ENCODE measurements at regions not wholly inside any gene's neighbourhood (a gene's known extent, or its start where the extent isn't known, plus 50 kb on each side); places are given as distances from the start of the nearest gene placed in this dataset.
A peak's percentile ranks its signal among the peaks of the same experiment; 100 is the strongest.
"Not testable (repeated sequence)": the region's sequence is repeated elsewhere in the genome, so short reads cannot be mapped to it uniquely, and the experiment has no call there.

GRCh38 chrX:22536746-22537304, 264.1 kb downstream of the CBLL2 start:
- DNase-seq, result no peak

DNA sequence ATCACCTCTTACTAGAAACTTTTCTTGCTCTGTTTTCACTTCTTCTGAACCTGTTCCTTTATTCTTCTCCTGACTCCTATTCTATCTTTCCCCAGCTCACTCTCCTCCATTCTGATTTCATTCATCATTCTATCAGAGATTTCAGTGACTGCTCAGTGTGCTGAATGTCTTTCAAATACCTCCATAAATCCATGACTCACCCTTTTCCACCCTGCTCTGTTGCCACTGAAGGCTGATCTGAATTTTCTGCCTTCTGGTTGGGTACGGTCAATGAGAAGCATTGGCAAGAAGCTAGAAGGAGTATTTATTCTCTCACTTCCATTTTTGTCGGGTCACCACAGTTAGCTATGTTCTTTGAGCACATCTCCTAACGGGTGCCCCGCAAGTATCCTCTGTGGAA, 265.9 kb downstream of the CBLL2 start:
- DNase-seq, result no peak

DNA sequence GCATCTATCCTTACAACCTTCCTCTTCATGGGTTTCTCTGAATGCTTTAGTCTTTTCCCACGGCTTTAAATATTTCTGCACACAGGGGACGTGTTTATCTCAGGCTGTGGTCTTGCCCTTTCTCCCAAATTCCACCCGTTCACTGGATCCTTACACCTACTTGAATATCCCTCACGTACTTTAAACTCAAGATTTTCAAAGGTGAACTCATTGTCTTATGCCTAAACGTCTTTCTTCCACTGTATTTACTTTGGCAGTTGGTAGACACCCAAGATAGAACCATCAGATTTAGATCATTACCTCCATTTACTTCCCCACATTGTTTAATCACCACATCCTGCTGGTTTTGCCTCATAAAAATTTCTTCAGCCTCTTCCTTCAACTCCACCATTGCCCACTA, 269.2 kb downstream of the CBLL2 start:
- DNase-seq, result no peak

DNA sequence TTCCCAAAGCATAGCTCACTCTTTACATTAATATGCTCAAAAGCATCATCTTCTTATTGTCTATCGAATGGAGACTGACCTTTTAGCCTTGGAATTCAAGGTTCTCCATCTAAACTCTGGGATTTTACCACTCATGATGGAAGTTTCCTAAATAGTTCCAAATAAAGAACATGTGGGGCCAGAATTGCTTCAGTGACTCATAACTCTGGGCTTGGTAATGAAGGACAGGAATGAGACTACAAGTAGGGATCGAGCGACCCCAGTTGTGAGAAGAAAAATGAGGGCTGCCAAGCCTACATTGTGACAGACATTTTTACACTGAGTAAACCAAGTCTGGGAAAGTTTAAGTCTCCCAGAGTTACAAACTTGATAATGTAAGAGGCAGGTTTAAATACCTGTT, 269.9 kb downstream of the CBLL2 start:
- DNase-seq, result no peak

DNA sequence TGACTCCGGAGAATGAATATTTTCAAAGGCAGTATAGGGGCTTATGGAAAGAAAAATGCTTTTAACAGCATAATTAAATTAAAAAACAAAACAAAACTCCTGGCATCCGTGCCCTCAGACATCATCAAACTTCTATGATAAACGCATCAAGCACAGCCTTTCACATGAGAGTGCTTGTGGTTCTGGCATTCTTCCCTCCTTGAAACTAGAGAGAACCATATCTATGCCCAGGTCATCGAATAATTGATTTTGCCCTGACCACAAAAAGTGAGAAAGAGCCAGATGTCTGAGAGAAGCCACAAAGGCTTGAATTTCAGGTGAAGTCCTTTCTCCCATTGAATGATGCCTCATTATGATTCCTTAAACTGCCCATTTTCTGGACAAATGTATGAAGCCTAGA, 286.8 kb downstream of the CBLL2 start:
- DNase-seq, result peak; percentile 7

- no peak for DNase-seq
These were observed 302.6 kb downstream of the CBLL2 start for GRCh38 chrX:22575161-22575845.

DNA sequence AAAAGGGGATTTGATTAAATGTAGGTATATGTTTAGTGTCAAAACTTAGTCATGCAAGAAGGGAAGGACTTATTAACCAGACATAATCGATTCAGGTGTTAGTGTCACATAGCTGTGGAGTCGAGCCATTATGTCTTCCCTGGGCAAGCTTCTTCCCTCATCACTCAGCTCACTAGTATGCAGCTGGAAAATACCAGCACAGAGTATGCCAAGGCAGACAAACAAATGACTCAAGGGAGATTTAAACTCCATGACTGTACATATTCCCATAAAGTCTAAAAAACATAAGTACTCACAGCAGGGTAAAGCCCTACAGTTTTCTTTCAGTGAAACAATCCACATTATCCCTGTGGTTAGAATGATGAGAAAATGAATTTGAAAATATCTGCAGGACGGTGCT, 304.5 kb downstream of the CBLL2 start:
- no peak for DNase-seq

GRCh38 chrX:22585831-22586230, 313.1 kb downstream of the CBLL2 start:
- no peak for DNase-seq

DNA sequence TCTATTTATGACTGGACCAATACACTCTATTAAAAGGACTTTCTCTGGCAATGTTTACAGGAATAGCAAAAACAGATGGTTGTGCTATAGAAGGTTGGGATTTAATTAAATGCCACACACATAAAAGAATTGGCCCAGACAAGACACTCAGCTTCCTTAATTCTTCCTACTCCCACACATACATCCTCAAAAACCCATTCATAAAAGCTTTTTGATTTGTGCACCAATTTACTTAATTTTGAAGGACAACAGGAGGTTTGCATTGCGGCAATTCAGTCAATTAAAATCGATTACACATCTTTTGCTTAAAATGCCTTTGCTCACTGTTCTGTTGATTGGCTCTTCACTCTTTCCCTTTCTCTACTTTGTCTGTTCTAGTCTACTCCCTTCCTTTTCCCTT, 317.1 kb downstream of the CBLL2 start:
- DNase-seq, result no peak

- no peak for DNase-seq
These were observed 322.1 kb downstream of the CBLL2 start for GRCh38 chrX:22594766-22595165.

GRCh38 chrX:22603060-22603459, 330.3 kb downstream of the CBLL2 start:
- DNase-seq, result no peak

DNA sequence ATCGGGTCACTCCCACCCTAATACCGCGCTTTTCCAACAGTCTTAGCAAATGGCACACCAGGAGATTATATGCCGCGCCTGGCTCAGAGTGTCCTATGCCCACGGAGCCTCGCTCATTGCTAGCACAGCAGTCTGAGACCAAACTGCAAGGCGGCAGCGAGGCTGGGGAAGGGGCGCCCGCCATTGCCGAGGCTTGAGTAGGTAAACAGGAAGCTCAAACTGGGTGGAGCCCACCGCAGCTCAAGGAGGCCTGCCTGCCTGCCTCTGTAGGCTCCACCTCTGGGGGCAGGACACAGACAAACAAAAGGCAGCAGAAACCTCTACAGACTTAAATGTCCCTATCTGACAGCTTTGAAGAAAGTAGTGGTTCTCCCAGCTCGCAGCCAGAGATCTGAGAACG, 336.7 kb downstream of the CBLL2 start:
- not testable (repeated sequence) for DNase-seq

DNA sequence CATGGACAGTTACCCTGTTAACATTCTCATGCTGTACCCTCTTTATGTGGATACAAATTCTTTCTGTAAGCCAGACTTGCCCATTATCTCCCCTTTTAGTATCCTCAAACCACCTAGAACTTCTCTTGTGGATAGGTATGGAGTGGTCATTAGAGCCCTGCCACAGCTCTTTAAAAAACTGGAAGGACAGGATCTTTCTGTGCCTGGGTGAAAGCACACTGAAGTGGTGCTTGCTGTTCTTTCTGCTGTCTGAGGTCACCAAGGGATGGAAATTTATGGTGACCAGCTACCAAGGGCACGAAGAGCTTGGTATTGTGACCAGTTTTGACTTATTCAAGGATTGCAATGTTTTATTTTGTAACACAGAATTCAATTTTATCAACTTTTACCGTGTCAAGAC, 344.2 kb downstream of the CBLL2 start:
- DNase-seq, result no peak

- DNase-seq, result no peak
These were observed 354.9 kb downstream of the CBLL2 start for GRCh38 chrX:22627576-22627975.

DNA sequence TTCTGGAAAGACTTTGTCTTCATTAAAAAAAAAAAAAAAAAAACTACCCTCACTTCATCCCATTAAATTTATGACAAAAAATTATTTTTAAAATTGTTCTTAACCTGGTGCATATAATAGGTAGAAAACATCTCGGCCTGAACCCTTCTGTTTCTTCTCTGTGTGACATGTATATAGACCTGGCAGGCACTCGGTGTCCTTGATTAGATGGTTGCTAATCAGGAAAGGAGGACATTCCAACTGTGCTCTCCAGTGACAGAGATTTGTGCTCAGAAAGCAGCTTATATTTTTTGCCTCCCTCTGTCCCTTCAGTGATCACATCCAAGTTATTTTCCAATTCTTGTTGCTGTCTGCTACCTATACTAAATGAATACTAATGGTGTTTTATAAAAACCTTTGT, 355.6 kb downstream of the CBLL2 start:
- DNase-seq, result no peak

DNA sequence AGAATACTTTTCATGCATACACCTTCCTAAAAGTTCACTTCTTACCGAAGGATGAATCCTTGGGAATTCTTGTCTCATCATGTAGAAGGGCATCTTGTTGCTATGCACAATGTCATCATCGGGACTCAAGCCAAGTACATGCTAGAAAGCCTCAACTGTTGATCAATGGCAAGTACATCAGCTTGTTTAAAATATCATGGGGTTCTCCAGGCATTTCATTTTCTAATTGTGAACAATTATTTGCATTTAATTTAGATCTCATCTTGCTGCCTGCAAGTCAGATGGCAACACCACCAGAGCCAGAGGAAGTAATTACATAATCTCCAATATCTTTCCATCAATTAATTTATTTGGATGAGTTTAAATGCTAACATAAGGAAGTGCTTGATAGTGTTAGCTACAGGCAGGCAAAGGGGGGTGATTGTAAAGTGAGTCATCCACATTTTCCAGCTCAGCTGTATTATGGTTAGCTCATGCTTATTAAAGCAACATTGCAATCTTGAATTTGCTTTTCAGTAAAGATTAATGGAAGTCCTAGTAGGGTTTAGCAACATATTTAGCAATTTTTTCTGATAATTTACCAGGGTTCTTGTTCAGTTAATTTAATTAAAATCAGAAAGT, 356.5 kb downstream of the CBLL2 start:
- DNase-seq, result no peak

- DNase-seq, result no peak
These were observed 361.4 kb downstream of the CBLL2 start for GRCh38 chrX:22634083-22634482.

DNA sequence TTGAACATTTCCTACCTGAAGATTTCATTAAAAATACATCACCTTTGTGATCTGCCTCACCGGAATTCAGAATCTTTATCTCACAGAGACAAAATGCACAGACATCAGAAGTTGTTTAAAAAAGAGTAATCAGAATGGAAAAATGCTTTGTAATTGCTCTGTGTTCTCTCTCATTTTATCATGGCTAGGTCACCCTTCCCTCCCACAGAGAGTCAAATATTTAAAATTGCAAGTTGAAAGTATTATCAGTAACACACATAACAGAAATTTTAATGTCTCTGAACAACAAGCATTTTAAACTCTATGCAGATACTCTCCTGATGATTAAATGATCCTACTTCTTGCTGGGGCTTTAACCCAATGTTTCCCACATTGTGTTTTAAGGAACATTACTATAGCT, 362.0 kb downstream of the CBLL2 start:
- DNase-seq, result no peak

- DNase-seq, result no peak
These were observed 351.5 kb upstream of the DDX53 start for GRCh38 chrX:22648281-22648680.

DNA sequence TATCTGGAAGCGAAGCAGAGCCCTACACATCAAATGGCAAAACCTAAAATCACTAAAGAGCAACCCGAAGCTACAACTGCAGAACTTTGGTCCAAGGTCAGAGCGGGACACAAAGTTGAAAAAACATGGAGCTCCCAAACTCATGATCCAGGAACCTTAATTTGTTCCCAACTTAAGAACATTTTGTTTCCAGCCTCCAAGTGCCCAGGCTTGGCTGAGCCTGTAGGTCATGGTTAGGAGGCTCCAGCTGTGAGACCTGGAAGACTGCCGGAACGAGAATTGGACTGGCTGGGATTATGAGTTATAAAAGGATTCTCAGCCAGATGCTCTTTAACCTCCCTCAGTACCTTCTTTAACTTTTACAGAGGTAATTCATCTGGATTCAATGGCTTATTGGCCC, 349.1 kb upstream of the DDX53 start:
- no peak for DNase-seq

GRCh38 chrX:22652596-22652995, 347.2 kb upstream of the DDX53 start:
- no peak for DNase-seq

DNA sequence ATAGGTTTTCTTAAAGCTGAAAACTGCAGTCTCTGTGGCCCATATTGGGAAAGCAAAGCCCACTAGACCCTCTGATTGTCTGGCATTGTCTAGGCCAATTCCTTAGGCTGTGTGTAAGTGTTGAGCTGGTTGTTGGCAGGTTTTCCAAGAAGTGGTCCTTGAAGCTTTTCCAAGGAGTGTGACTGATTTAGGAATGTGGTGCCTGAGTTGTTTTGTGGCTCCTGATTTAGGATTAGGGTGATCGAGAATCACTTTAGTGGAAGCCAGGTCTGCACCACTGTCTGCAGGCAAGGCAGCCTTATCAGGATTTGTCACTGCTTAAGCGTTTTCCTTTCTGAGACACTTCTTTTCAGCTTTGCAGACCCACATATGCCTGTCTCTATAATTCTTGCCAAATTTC, 339.0 kb upstream of the DDX53 start:
- no peak for DNase-seq

GRCh38 chrX:22662776-22663175, 337.0 kb upstream of the DDX53 start:
- DNase-seq, result no peak

DNA sequence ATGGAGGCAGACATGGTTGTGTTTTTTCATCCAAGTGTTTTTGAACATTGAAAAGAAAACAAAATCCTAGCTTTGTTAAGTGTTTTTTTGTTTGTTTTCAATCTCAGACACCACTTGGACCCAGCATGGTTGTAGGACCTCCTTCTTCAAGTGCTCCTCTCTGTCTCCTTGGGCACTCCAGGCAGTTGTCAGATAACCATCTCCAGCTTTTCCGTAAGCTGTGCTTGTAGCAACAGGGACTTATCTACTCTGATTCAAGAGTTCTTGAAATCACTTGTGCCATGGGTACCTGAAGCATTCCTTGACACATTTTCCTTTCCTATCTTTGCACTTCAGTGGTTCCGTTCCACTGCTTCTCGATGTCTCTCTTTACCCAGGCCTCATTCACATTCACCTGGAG, 334.9 kb upstream of the DDX53 start:
- DNase-seq, result peak; percentile 17

DNA sequence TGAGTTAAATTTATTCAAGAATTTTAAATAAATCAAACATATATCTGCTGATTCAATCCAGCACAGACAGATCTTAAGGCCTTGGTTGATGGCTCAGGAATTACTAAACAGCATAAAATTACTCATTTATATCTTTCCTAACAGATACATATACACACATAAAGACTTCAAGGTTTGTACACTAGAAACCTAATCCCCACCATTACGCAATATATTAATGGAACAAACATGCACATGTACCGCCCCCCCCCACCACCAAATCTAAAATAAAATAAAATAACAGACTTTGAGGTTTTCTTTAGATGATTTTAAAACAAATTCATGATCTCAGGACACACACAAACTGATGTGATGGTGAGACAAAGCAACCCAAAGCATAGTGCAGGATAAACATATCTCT, 333.9 kb upstream of the DDX53 start:
- DNase-seq, result no peak
